K562 (cell line): ENCODE measurements at regions not wholly inside any gene's neighbourhood (a gene's known extent, or its start where the extent isn't known, plus 50 kb on each side); places are given as distances from the start of the nearest gene placed in this dataset.

Experiments used
- AFF1 ChIP-seq, 2 experiments: fragments of 450-650 bp; IDR thresholded peaks; 2 replicates each; pipeline ENCODE4 v1.6.1; 2018; ENCODE audit warnings: mild to moderate bottlenecking in 2 of 2, low read depth in 1 of 2; ENCODE audit not compliant: partially characterized antibody in 2 of 2
- BHLHE40 ChIP-seq: IDR thresholded peaks from 2 replicates; pipeline ENCODE4 v1.6.1; 2011; ENCODE audit warnings: low read length, improper control_type of control experiment
- CREB1 ChIP-seq, 2 experiments: sonication (generic) in 1 of 2; formaldehyde crosslinking in 1 of 2; IDR thresholded peaks; 2 replicates each; pipeline versions ENCODE4 v1.6.1 to v1.8.0; 2012 to 2022; ENCODE audit warnings: inconsistent platforms in 1 of 2, mild to moderate bottlenecking in 1 of 2, missing genetic modification reagents in 1 of 2, moderate library complexity in 1 of 2
- CREBBP ChIP-seq: IDR thresholded peaks from one replicate; pipeline ENCODE4 v1.6.1; 2012; ENCODE audit warnings: low read depth, mild to moderate bottlenecking, control low read depth, inconsistent platforms, low read length
- EGR1 ChIP-seq: fragments of 450-650 bp; conservative IDR thresholded peaks from 2 replicates; pipeline ENCODE4 v1.6.1; 2017; ENCODE audit warnings: mild to moderate bottlenecking
- FOSL1 ChIP-seq: fragments of 200-800 bp; sonication (Bioruptor generic); conservative IDR thresholded peaks from 2 replicates; pipeline ENCODE4 v1.6.1; 2016; ENCODE audit warnings: missing genetic modification characterization, missing compliant biosample characterization
- MTA2 ChIP-seq: fragments of 450-650 bp; IDR thresholded peaks from 2 replicates; pipeline ENCODE4 v1.6.1; 2016; ENCODE audit warnings: low read depth
- SOX6 ChIP-seq: fragments of 450-650 bp; IDR thresholded peaks from 2 replicates; pipeline ENCODE4 v1.6.1; 2014; ENCODE audit warnings: mild to moderate bottlenecking
- TAF15 ChIP-seq: fragments of 200-400 bp; formaldehyde crosslinking; IDR thresholded peaks from 2 replicates; pipeline ENCODE4 v1.6.1; 2017; ENCODE audit warnings: mild to moderate bottlenecking, low read depth, low read length, moderate library complexity

- TF ChIP-seq AFF1 (IDR thresholded peaks at IDR 0.05; ENCODE audit: low read depth in 1 of 2, partially characterized antibody in 2 of 2) (no peak), FOSL1 (tag) (no peak), MTA2 (peak; percentile 63), BHLHE40 (peak; percentile 50; the same call in 1 of the 2 replicates), SOX6 (peak; percentile 57), CREB1 (IDR thresholded peaks at IDR 0.05) (no peak), CREB1 (CRISPR knock-in tag; IDR thresholded peaks at IDR 0.05) (no peak), CREBBP (no peak), EGR1 (no peak), TAF15 (no peak)
Measured at GRCh38 chr1:111025109-111025508, 61.4 kb upstream of the LRIF1 start (continued).
